Vagina (tissue), 2 donors: ENCODE measurements at regions not wholly inside any gene's neighbourhood (a gene's known extent, or its start where the extent isn't known, plus 50 kb on each side); places are given as distances from the start of the nearest gene placed in this dataset.

Experiments
- POLR2AphosphoS5 ChIP-seq, 2 donors: sonication (generic); formaldehyde crosslinking; IDR thresholded peaks; one replicate each; pipeline ENCODE4 v1.9.0; 2017; ENCODE audit warnings: antibody characterized with exemption in 2 of 2, mild to moderate bottlenecking in 2 of 2, low read depth in 1 of 2; ENCODE audit not compliant: insufficient read depth in 1 of 2
- TF ChIP-seq, protein P1 (sequence below), 3 experiments: fragments of 450-650 bp in 2 of 3; fragments of 200-600 bp in 1 of 3; sonication (generic) in 1 of 3; IDR thresholded peaks; one replicate each; pipeline ENCODE4 v1.5.1; 2017 to 2019; ENCODE audit warnings: antibody characterized with exemption in 3 of 3, mild to moderate bottlenecking in 2 of 3, moderate library complexity in 2 of 3

DNA sequence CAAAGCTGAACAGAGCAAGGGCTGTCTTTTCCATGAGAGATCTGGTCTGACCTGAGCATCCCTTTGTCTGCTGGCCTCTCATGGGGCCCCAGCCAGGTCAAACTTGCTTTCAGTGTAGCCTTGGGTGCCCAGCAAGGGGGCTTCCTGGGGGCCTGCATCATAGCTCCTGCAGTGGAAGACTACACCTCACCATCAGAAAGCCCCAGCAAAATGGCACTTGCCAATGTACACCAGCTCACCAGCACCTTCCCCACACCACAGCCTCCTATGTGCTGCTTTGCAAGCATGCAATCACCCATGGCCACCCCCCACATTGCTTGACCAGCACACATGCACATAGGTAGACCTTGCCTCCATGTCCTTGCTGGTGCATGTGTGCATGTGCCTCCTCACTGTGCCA is 1478.1 kb downstream of the FSTL5 start:
- TF ChIP-seq, protein P1, sequence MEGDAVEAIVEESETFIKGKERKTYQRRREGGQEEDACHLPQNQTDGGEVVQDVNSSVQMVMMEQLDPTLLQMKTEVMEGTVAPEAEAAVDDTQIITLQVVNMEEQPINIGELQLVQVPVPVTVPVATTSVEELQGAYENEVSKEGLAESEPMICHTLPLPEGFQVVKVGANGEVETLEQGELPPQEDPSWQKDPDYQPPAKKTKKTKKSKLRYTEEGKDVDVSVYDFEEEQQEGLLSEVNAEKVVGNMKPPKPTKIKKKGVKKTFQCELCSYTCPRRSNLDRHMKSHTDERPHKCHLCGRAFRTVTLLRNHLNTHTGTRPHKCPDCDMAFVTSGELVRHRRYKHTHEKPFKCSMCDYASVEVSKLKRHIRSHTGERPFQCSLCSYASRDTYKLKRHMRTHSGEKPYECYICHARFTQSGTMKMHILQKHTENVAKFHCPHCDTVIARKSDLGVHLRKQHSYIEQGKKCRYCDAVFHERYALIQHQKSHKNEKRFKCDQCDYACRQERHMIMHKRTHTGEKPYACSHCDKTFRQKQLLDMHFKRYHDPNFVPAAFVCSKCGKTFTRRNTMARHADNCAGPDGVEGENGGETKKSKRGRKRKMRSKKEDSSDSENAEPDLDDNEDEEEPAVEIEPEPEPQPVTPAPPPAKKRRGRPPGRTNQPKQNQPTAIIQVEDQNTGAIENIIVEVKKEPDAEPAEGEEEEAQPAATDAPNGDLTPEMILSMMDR (IDR thresholded peaks at IDR 0.05), result no peak
- no peak for TF ChIP-seq POLR2AphosphoS5 (IDR thresholded peaks at IDR 0.05; ENCODE audit: insufficient read depth in 1 of 2, low read depth in 1 of 2)
